GM12878 (cell line): ENCODE measurements at regions not wholly inside any gene's neighbourhood (a gene's known extent, or its start where the extent isn't known, plus 50 kb on each side); places are given as distances from the start of the nearest gene placed in this dataset.

ENCODE experiments used
- ATAC-seq: fragments of 200-7000 bp; cut with Tn5 transposase; 3 replicates; pipeline ENCODE4 v1.9.1; 2020; ENCODE audit warnings: mild to moderate bottlenecking, moderate library complexity
- BruUV-seq: library from RNA; stranded (reverse); fragments of 400-500 nt; replicated peaks from 2 replicates; lab custom pipeline; 2021; lab: Mats Ljungman, UMichigan
- CTCF ChIA-PET: fragments of 300-600 bp; sonication (Branson Sonifier 250); formaldehyde crosslinking; extraction: SDS; loops from one replicate; lab custom pipeline; 2021; ENCODE audit warnings: inconsistent platforms; lab: Yijun Ruan, JAX
- POLR2A ChIA-PET: fragments of 350-600 bp; formaldehyde crosslinking; extraction: SDS; loops from one replicate; lab custom pipeline; 2021; ENCODE audit warnings: inconsistent platforms; lab: Charles Lee
- RAD21 ChIA-PET: fragments of 300-600 bp; sonication (Branson Sonifier 250); formaldehyde crosslinking; loops from one replicate; lab custom pipeline; 2023; ENCODE audit warnings: antibody characterized with exemption; ENCODE audit not compliant: unreplicated experiment; lab: Charles Lee
- SMC1A ChIA-PET: fragments of 300-600 bp; sonication (Branson Sonifier 250); formaldehyde crosslinking; loops from one replicate; lab custom pipeline; 2023; ENCODE audit not compliant: unreplicated experiment, uncharacterized antibody; lab: Charles Lee
- DNase-seq: peaks from one replicate; pipeline ENCODE4 v3.0.0-alpha.2; 2011; ENCODE audit warnings: low read depth, low spot score
- FAIRE-seq: peaks from 3 replicates; lab custom pipeline; 2011; peaks lifted over from hg19 to GRCh38; lab: Jason Lieb, UNC
- H2AFZ ChIP-seq: 2 replicates; pipeline ENCODE4 v1.6.0; 2011; ENCODE audit warnings: low read depth, low read length, control low read depth; ENCODE audit not compliant: control insufficient read depth
- H3K27ac ChIP-seq: 2 replicates; pipeline ENCODE4 v1.5.1; 2011; ENCODE audit warnings: control low read depth; ENCODE audit not compliant: control insufficient read depth, insufficient read depth
- H3K27me3 ChIP-seq, 2 experiments: replicated peaks in 1 of 2; 2 replicates each; pipeline versions ENCODE4 v1.6.0 to v1.6.1; 2011; ENCODE audit warnings: low read length in 1 of 2; ENCODE audit not compliant: control insufficient read depth in 2 of 2, insufficient read depth in 2 of 2
- H3K36me3 ChIP-seq, 2 experiments: 2 replicates each; pipeline ENCODE4 v1.5.1; 2011; ENCODE audit warnings: low read length in 1 of 2; ENCODE audit not compliant: control insufficient read depth in 2 of 2, insufficient read depth in 2 of 2
- H3K4me1 ChIP-seq: 2 replicates; pipeline ENCODE4 v1.6.1; 2011; ENCODE audit warnings: mild to moderate bottlenecking, low read length, moderate library complexity, mixed read lengths; ENCODE audit not compliant: control insufficient read depth, insufficient read depth
- H3K4me2 ChIP-seq: 2 replicates; pipeline ENCODE4 v1.6.0; 2011; ENCODE audit warnings: control low read depth; ENCODE audit not compliant: control insufficient read depth, insufficient read depth
- H3K4me3 ChIP-seq: fragments of 200-600 bp; sonication (generic); 2 replicates; pipeline ENCODE4 v1.5.1; 2016
- H3K79me2 ChIP-seq: 2 replicates; pipeline ENCODE4 v1.6.0; 2011; ENCODE audit warnings: low read length; ENCODE audit not compliant: control insufficient read depth, insufficient read depth
- H3K9ac ChIP-seq: 2 replicates; pipeline ENCODE4 v1.8.0; 2011; ENCODE audit warnings: low read length, control low read depth, mixed read lengths; ENCODE audit not compliant: control insufficient read depth, insufficient read depth
- H3K9me3 ChIP-seq: replicated peaks from 3 replicates; pipeline ENCODE4 v1.5.1; 2011; ENCODE audit warnings: mild to moderate bottlenecking, low read length; ENCODE audit not compliant: control insufficient read depth, insufficient read depth
- H4K20me1 ChIP-seq: 2 replicates; pipeline ENCODE4 v1.6.0; 2011; ENCODE audit not compliant: control insufficient read depth, insufficient read depth
- EZH2 ChIP-seq: IDR thresholded peaks from 2 replicates; pipeline ENCODE4 v1.6.1; 2012; ENCODE audit warnings: low read depth, mild to moderate bottlenecking, control low read depth, inconsistent platforms, low read length, borderline replicate concordance; ENCODE audit not compliant: control insufficient read depth
- MEF2A ChIP-seq: IDR thresholded peaks from 2 replicates; pipeline ENCODE4 v1.6.1; 2011; ENCODE audit warnings: low read depth, mild to moderate bottlenecking, low read length, moderate library complexity; ENCODE audit not compliant: insufficient read depth
- NR2F1 ChIP-seq: fragments of 450-650 bp; conservative IDR thresholded peaks from 2 replicates; pipeline ENCODE4 v1.6.1; 2017; ENCODE audit warnings: mild to moderate bottlenecking
- SMC3 ChIP-seq: IDR thresholded peaks from 2 replicates; pipeline ENCODE4 v1.6.1; 2011; ENCODE audit warnings: low read length, improper control_type of control experiment, borderline replicate concordance
- TARDBP ChIP-seq: IDR thresholded peaks from 2 replicates; pipeline ENCODE4 v1.6.1; 2016; ENCODE audit warnings: borderline replicate concordance
- ZBED1 ChIP-seq: IDR thresholded peaks from 2 replicates; pipeline ENCODE4 v1.6.1; 2016; ENCODE audit warnings: borderline replicate concordance
- ZNF207 ChIP-seq: fragments of 450-650 bp; IDR thresholded peaks from 2 replicates; pipeline ENCODE4 v1.6.1; 2014; ENCODE audit warnings: antibody characterized with exemption, mild to moderate bottlenecking, borderline replicate concordance
- ZSCAN29 ChIP-seq: fragments of 450-650 bp; IDR thresholded peaks from 2 replicates; pipeline ENCODE4 v1.6.1; 2017; ENCODE audit warnings: mild to moderate bottlenecking, moderate library complexity
- ZZZ3 ChIP-seq: IDR thresholded peaks from 2 replicates; pipeline ENCODE4 v1.6.1; 2011; ENCODE audit warnings: low read depth; ENCODE audit not compliant: control insufficient read depth, insufficient read length
- WGBS: methylation state at CpG from one replicate; pipeline ENCODE4 v1.1.6; 2016; ENCODE audit warnings: low lambda C conversion rate; ENCODE audit not compliant: insufficient replicate concordance, insufficient coverage; ENCODE audit errors: missing lambda C conversion rate; 5-methylcytosine and 5-hydroxymethylcytosine counted together
- in situ Hi-C: fragments of 300-500 bp; cut with MboI; formaldehyde crosslinking; loops from 9 replicates; pipeline ENCODE4 v1.14.3; 2018; ENCODE audit warnings: mixed read lengths
- intact Hi-C: fragments of 100-400 bp; cut with micrococcal nuclease; formaldehyde crosslinking; loops from one replicate; pipeline ENCODE4 v1.14.2; 2022; ENCODE audit not compliant: unreplicated experiment
- TF ChIP-seq, protein P1 (sequence below): fragments of 450-650 bp; IDR thresholded peaks from 2 replicates; pipeline ENCODE4 v1.6.1; 2018; ENCODE audit warnings: borderline replicate concordance, mild to moderate bottlenecking; ENCODE audit not compliant: partially characterized antibody
- TF ChIP-seq, protein P2 (sequence below): fragments of 450-650 bp; IDR thresholded peaks from 2 replicates; pipeline ENCODE4 v1.6.1; 2017; ENCODE audit warnings: mild to moderate bottlenecking, low read depth, inconsistent platforms; ENCODE audit not compliant: poor library complexity, severe bottlenecking
- TF ChIP-seq, protein P3 (sequence below): fragments of 450-650 bp; IDR thresholded peaks from 2 replicates; pipeline ENCODE4 v1.6.1; 2016; ENCODE audit warnings: mild to moderate bottlenecking

DNA sequence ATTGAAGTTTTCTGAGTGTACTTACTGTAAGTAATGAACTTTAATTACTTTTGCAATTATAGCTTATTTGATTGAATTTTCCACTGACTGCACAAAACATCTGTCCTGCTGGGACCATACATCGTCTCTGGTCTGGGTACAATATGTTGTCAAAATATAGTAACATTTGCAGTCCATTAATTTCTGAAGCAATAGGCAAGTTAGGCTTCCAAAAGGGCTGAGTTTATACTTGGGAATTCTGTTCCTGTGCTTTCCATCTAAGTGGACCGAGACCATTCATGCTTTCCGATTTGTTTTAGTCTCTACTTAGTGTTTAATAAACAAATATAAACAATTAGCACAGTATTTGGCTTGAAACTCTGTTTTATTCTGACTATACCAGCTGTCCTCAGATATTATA lies 139.3 kb downstream of the RFPL4B start (continued):
- TF ChIP-seq, protein P1, sequence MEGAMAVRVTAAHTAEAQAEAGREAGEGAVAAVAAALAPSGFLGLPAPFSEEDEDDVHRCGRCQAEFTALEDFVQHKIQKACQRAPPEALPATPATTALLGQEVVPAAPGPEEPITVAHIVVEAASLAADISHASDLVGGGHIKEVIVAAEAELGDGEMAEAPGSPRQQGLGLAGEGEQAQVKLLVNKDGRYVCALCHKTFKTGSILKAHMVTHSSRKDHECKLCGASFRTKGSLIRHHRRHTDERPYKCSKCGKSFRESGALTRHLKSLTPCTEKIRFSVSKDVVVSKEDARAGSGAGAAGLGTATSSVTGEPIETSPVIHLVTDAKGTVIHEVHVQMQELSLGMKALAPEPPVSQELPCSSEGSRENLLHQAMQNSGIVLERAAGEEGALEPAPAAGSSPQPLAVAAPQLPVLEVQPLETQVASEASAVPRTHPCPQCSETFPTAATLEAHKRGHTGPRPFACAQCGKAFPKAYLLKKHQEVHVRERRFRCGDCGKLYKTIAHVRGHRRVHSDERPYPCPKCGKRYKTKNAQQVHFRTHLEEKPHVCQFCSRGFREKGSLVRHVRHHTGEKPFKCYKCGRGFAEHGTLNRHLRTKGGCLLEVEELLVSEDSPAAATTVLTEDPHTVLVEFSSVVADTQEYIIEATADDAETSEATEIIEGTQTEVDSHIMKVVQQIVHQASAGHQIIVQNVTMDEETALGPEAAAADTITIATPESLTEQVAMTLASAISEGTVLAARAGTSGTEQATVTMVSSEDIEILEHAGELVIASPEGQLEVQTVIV = no peak
- TF ChIP-seq, all 136 proteins: peak for 0

DNA sequence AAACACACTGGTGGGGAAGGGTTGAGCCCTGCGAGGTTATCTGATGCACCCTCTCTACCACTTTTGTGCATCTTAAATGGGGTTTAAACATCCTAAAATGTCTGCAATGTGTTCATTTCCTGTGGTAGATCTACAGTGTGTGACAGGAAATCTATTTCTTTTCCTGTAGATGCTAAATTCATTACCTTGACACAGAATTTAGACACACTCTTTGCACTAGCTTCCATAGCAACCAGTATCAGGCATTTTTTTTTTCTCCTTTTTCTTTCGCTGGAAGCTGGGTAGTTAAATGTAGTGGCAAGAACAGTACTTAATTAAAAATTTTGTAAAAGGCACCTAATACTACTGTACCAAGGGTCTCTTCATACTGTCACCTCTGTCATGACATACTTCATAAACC lies 141.1 kb downstream of the RFPL4B start:
- Histone ChIP-seq H3K27ac (no peak overlapping the region), H3K4me3 (no peak overlapping the region), H3K4me2 (no peak overlapping the region), H2AFZ (no peak overlapping the region), H3K9me3 (no peaks in the 10 kb centered on the region), H3K79me2 (no peaks in the 10 kb centered on the region), H3K9ac (no peak overlapping the region), H3K36me3 (no peaks in the 10 kb centered on the region), H3K27me3 (no peaks in the 10 kb centered on the region), H4K20me1 (no peaks in the 10 kb centered on the region), H3K4me1 (no peaks in the 10 kb centered on the region)
- POLR2A ChIA-PET = no interaction called here
- in situ Hi-C loops (no loop called here), intact Hi-C loops (no loop called here)
- RAD21 ChIA-PET = no interaction called here
- BruUV-seq = no TSS peak
- SMC1A ChIA-PET = no interaction called here
- TF ChIP-seq, protein P2, sequence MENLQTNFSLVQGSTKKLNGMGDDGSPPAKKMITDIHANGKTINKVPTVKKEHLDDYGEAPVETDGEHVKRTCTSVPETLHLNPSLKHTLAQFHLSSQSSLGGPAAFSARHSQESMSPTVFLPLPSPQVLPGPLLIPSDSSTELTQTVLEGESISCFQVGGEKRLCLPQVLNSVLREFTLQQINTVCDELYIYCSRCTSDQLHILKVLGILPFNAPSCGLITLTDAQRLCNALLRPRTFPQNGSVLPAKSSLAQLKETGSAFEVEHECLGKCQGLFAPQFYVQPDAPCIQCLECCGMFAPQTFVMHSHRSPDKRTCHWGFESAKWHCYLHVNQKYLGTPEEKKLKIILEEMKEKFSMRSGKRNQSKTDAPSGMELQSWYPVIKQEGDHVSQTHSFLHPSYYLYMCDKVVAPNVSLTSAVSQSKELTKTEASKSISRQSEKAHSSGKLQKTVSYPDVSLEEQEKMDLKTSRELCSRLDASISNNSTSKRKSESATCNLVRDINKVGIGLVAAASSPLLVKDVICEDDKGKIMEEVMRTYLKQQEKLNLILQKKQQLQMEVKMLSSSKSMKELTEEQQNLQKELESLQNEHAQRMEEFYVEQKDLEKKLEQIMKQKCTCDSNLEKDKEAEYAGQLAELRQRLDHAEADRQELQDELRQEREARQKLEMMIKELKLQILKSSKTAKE = no peak
- no peak for TF ChIP-seq ZSCAN29
- no peak for TF ChIP-seq ZNF207
- TF ChIP-seq ZBED1 = no peak
- no peak for TF ChIP-seq TARDBP
- TF ChIP-seq MEF2A = no peak
- TF ChIP-seq ZZZ3 = no peak
- TF ChIP-seq NR2F1 = no peak
- TF ChIP-seq, protein P3, sequence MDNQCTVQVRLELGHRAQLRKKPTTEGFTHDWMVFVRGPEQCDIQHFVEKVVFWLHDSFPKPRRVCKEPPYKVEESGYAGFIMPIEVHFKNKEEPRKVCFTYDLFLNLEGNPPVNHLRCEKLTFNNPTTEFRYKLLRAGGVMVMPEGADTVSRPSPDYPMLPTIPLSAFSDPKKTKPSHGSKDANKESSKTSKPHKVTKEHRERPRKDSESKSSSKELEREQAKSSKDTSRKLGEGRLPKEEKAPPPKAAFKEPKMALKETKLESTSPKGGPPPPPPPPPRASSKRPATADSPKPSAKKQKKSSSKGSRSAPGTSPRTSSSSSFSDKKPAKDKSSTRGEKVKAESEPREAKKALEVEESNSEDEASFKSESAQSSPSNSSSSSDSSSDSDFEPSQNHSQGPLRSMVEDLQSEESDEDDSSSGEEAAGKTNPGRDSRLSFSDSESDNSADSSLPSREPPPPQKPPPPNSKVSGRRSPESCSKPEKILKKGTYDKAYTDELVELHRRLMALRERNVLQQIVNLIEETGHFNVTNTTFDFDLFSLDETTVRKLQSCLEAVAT = no peak
- no peak for TF ChIP-seq EZH2
- TF ChIP-seq SMC3 = no peak
- no peak for DNase-seq
- no peak for FAIRE-seq
- WGBS = 24% methylated on average over 2 of the region's 2 CpGs
- no peak for ATAC-seq
- CTCF ChIA-PET = no interaction called here
